ENCODE measurements at regions not wholly inside any gene's neighbourhood (a gene's known extent, or its start where the extent isn't known, plus 50 kb on each side); places are given as distances from the start of the nearest gene placed in this dataset.

DNA sequence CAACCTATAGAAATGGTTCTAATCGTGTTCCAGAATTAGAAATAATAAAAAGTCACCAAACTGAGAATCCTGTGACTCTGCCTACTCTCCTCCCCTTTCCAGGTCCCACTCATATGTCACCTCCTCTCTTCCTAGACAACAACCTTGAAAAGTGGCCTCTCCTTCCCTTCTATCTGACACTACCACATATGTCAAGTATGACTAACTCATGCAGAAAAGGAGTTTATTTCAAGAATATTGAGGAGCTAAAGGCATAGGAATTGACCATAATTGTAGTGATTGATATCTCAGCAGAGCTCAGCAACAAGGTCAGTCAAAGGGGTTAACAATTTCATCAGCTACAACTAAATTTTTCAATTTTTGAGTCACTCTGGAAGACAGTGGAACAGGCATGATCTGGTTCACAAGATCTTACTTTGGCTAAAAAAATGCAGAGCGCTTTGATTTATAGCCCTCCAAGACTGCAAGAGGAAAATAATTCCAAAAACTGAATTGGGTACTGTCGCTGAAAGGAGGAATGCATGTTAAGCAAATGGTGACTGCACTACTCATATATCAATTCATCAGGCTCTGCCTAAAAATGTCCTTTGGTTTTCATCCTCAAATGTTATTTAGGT is 160.6 kb upstream of the ARHGEF26 start:
- TF ChIP-seq, protein P1, sequence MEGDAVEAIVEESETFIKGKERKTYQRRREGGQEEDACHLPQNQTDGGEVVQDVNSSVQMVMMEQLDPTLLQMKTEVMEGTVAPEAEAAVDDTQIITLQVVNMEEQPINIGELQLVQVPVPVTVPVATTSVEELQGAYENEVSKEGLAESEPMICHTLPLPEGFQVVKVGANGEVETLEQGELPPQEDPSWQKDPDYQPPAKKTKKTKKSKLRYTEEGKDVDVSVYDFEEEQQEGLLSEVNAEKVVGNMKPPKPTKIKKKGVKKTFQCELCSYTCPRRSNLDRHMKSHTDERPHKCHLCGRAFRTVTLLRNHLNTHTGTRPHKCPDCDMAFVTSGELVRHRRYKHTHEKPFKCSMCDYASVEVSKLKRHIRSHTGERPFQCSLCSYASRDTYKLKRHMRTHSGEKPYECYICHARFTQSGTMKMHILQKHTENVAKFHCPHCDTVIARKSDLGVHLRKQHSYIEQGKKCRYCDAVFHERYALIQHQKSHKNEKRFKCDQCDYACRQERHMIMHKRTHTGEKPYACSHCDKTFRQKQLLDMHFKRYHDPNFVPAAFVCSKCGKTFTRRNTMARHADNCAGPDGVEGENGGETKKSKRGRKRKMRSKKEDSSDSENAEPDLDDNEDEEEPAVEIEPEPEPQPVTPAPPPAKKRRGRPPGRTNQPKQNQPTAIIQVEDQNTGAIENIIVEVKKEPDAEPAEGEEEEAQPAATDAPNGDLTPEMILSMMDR (optimal IDR thresholded peaks at IDR 0.05 in 1 of 3, IDR thresholded peaks at IDR 0.05 in 1 of 3, conservative IDR thresholded peaks at IDR 0.05 in 1 of 3; ENCODE audit: extremely low read depth in 1 of 3, insufficient read depth in 2 of 3, low read length in 3 of 3): no peak
- TF ChIP-seq EZH2 (IDR thresholded peaks at IDR 0.05; ENCODE audit: low read length): no peak
